ENCODE measurements at regions not wholly inside any gene's neighbourhood (a gene's known extent, or its start where the extent isn't known, plus 50 kb on each side); places are given as distances from the start of the nearest gene placed in this dataset.

- Histone ChIP-seq H3K4me3 (no peak overlapping the region), H4K20me1 (no peaks in the 10 kb centered on the region), H3K9ac (no peak overlapping the region), H3K4me2 (no peak overlapping the region), H3K27me3 (no peaks in the 10 kb centered on the region), H3K36me3 (no peaks in the 10 kb centered on the region), H3K4me1 (no peaks in the 10 kb centered on the region), H3K27ac (no peak overlapping the region), H3K9me3 (no peaks in the 10 kb centered on the region)
- TF ChIP-seq Cebpa-rat (IDR thresholded peaks at IDR 0.05): no peak
Measured at GRCh38 chr6:166813461-166813860, 142.9 kb downstream of the RNASET2 start.

DNA sequence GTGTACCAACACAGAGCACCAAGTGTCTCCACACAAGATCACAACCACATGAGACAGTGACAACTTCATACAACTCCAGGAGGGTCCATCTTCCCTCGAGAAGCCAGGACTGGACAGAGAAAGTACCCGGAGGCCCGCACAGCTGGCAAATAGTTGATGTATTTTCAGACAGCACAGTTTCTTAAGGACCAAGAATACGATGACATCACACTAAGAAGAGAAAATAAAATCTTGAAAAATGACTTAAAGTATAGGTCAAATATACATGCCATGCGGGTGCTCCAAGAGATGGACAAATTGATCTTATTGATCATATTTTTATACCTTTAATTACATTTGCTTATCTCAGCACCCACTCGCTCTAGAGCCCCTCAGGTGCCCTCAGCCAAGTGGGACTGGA lies 145.5 kb downstream of the RNASET2 start:
- peaks cover 23% of the 10 kb centered on the region for H3K9me3 ChIP-seq
- no peak overlapping the region for H3K4me2 ChIP-seq

DNA sequence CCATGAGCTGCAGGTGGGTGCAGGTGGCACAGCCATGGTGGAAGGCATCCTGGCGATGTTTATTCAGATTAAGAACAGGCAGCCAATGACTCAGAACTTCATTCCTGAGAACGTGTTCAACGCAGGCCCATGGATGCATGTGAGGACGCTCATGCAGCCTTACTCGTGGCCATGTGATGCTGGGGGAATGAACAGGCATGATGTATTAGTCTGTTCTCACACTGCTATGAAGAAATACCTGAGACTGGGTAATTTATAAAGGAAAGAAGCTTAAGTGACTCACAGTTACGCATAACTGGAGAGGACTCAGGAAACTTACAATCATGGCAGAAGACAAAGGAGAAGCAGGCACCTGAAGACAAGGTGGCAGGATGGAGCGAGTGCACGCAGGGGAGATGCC lies 146.6 kb downstream of the RNASET2 start:
- Histone ChIP-seq H3K4me3 (no peak overlapping the region), H3K36me3 (no peaks in the 10 kb centered on the region), H3K4me2 (no peak overlapping the region), H3K27me3 (no peaks in the 10 kb centered on the region), H4K20me1 (no peaks in the 10 kb centered on the region), H3K27ac (no peak overlapping the region), H3K4me1 (no peaks in the 10 kb centered on the region), H3K9ac (no peak overlapping the region), H3K9me3 (peaks cover 34% of the 10 kb centered on the region)
- TF ChIP-seq Cebpa-rat (IDR thresholded peaks at IDR 0.05): no peak

More for the DNA sequence above, 145.5 kb downstream of the RNASET2 start:
- TF ChIP-seq Cebpa-rat (IDR thresholded peaks at IDR 0.05): no peak
- H3K36me3 ChIP-seq: no peaks in the 10 kb centered on the region
- H4K20me1 ChIP-seq: no peaks in the 10 kb centered on the region
- no peak overlapping the region for H3K9ac ChIP-seq
- H3K4me3 ChIP-seq: no peak overlapping the region
- no peaks in the 10 kb centered on the region for H3K27me3 ChIP-seq
- no peak overlapping the region for H3K27ac ChIP-seq
- no peaks in the 10 kb centered on the region for H3K4me1 ChIP-seq

DNA sequence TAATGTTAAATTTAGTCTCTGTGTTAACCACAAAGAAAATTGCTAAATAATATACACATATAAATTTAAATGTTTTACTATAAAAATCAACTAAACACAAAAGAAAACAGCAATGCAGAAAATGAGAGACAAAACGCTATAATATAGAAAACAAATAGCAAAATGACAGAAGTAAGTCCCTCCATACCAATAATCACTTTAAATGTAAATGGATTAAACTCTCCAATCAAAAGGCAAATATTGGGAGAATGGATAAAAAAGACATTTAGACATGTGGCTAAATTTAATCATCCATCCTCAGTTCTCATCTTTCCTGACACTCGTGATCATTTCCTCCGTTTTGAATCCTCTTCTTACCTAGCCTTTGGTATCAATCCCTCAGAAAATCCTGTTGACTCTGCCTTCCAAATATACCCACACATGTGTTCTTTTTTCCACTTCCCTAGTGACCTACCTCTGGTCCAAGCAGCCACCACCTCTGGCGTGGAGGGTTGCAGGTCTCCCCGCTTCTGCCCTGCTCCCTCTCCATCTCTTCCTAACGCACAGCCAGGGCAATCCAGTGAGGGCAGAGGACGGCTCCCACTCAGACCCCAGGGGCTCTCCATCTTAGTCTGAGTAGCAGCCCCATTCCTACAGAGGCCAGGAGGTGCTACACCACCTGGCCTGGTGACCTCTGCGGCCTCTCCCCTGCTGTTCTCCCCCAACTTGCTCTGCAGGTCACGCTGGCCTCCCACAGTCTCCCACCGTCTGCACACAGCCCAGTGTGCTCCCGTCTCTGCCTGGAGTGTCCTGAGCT lies 149.2 kb downstream of the RNASET2 start:
- Histone ChIP-seq H3K27me3 (no peaks in the 10 kb centered on the region), H3K36me3 (no peaks in the 10 kb centered on the region), H3K9me3 (peaks cover 34% of the 10 kb centered on the region)

DNA sequence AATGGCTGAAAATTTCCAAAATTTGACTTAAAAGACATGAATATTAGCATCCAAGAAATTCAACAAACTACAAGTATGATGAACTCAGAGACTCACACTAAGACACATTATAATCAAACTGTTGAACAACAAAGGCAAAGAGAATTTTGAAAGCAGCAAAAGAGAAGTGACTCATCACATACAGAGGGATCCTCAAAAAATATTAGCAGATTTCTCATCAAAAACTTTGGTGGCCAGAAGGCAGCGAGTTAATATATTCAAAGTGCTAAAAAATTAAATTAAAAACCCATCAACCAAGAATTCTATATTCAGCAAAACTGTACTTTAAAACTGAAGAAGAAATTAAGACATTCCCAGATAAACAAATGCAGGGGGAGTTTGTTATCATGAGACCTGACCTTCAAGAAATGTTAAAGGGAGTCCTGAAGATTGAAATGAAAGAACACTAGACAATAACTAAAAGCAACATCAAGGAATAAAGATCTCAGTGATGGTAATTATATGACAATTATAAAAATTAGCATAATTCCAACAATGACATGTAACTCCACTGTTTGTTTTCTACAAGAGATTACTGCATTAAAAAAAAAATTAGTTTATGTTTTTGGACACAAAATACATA lies 150.0 kb downstream of the RNASET2 start:
- Histone ChIP-seq H3K27ac (no peak overlapping the region), H3K27me3 (no peaks in the 10 kb centered on the region), H3K36me3 (no peaks in the 10 kb centered on the region), H3K4me1 (no peaks in the 10 kb centered on the region), H3K9me3 (peaks cover 34% of the 10 kb centered on the region), H3K9ac (no peak overlapping the region), H3K4me3 (no peak overlapping the region), H4K20me1 (no peaks in the 10 kb centered on the region), H3K4me2 (no peak overlapping the region)
- no peak for TF ChIP-seq Cebpa-rat (IDR thresholded peaks at IDR 0.05)

More for the DNA sequence above, 149.2 kb downstream of the RNASET2 start:
- no peak overlapping the region for H3K27ac ChIP-seq
- no peak for TF ChIP-seq Cebpa-rat (IDR thresholded peaks at IDR 0.05)
- H3K4me1 ChIP-seq: no peaks in the 10 kb centered on the region
- no peak overlapping the region for H3K9ac ChIP-seq
- no peaks in the 10 kb centered on the region for H4K20me1 ChIP-seq
- no peak overlapping the region for H3K4me2 ChIP-seq
- no peak overlapping the region for H3K4me3 ChIP-seq

GRCh38 chr6:166803471-166803870 lies 152.9 kb downstream of the RNASET2 start:
- H3K9ac ChIP-seq: no peak overlapping the region
- no peak overlapping the region for H3K4me3 ChIP-seq
- H3K4me2 ChIP-seq: no peak overlapping the region
- no peaks in the 10 kb centered on the region for H4K20me1 ChIP-seq
- no peaks in the 10 kb centered on the region for H3K36me3 ChIP-seq
- H3K9me3 ChIP-seq: peaks cover 34% of the 10 kb centered on the region
- H3K27me3 ChIP-seq: no peaks in the 10 kb centered on the region
- H3K4me1 ChIP-seq: no peaks in the 10 kb centered on the region
- TF ChIP-seq Cebpa-rat (IDR thresholded peaks at IDR 0.05): no peak
- H3K27ac ChIP-seq: no peak overlapping the region

DNA sequence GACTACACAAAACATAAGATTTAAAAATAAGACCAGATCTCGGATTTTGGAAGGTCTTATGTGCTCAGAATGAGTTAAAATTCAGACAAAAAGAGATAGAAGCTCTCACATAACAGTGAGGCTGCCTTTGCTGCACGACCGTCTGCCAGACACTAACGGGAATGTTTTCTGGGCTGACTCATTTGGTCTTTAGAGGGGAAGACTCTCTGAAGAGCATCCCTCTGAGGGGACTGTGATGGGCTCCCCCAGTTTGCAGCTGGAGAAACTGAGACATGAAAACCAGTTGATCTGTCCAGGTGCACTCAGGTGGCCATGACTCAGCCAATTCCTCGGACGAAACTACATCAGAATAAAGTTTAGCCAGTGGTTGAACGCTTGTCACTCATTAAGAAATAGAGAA lies 153.9 kb downstream of the RNASET2 start:
- Histone ChIP-seq H3K4me3 (no peak overlapping the region), H3K9ac (no peak overlapping the region), H4K20me1 (no peaks in the 10 kb centered on the region), H3K9me3 (peaks cover 26% of the 10 kb centered on the region), H3K4me2 (no peak overlapping the region), H3K4me1 (no peaks in the 10 kb centered on the region), H3K27ac (no peak overlapping the region), H3K27me3 (no peaks in the 10 kb centered on the region), H3K36me3 (no peaks in the 10 kb centered on the region)
- TF ChIP-seq Cebpa-rat (IDR thresholded peaks at IDR 0.05): no peak

DNA sequence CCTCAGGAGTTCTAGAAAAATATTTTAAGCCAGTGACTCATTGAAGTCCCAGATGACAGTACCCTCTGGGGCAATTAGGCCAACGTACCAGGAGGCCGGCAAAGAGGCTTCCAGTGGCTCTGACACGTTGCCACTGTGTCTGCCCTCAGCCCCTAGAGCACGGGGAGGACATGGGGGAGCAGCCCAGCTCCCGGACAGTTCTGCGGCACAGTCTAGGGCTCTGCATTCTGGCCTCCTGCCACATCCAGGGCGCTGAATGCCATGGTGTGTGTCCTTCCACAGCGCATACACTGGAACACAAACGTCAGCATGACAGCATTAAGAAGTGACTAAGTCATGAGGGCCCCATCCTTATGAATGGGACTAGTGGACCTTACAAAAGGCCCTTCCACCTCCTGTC lies 156.2 kb downstream of the RNASET2 start:
- Histone ChIP-seq H3K27ac (no peak overlapping the region), H3K36me3 (no peaks in the 10 kb centered on the region), H3K9ac (no peak overlapping the region), H3K4me3 (no peak overlapping the region), H4K20me1 (no peaks in the 10 kb centered on the region), H3K9me3 (peaks cover 3% of the 10 kb centered on the region), H3K27me3 (no peaks in the 10 kb centered on the region), H3K4me2 (no peak overlapping the region), H3K4me1 (no peaks in the 10 kb centered on the region)
- TF ChIP-seq Cebpa-rat (IDR thresholded peaks at IDR 0.05): no peak

DNA sequence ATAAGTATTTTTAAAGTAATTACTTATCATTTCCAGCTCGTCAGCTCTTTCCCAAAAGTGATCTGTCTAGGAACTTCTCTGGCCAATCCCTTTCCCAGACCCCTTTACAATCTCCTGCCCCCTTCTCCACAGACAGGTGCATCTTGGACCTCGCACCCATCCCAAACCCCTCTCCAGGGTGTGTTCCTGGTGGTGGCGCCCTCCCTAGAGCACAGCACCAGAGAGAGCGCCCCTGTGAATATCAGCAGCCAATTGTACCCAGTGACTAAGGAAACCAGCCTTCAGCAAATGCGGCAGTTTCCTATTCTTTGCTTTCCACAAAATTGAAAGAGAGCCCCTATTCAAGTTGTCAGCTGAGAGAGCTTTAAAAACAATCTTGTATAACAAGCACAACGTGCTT lies 157.7 kb downstream of the RNASET2 start:
- Histone ChIP-seq H3K4me3 (no peak overlapping the region), H3K9me3 (no peaks in the 10 kb centered on the region), H3K36me3 (no peaks in the 10 kb centered on the region), H3K27me3 (no peaks in the 10 kb centered on the region), H3K9ac (no peak overlapping the region), H3K4me1 (no peaks in the 10 kb centered on the region), H3K27ac (no peak overlapping the region), H4K20me1 (no peaks in the 10 kb centered on the region), H3K4me2 (no peak overlapping the region)
- TF ChIP-seq Cebpa-rat (IDR thresholded peaks at IDR 0.05): no peak

DNA sequence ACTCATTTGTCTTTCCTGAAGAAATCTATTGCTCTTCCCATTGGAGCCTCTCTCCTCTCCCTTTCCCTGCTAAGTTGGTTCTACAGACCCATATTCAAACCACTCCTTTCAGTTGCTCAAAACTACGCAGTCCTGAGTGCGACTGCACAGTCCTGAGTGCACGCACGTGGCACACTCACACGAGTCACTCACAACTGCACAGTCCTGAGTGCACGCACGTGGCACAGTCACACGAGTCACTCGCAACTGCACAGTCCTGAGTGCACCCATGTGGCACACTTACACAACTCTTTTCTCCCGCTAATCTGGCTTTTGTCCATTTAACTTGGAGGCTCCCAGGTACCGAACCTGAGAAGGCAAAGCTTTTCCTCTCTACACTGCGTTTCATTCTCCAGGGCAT lies 159.7 kb downstream of the RNASET2 start:
- Histone ChIP-seq H3K4me2 (no peak overlapping the region), H3K36me3 (no peaks in the 10 kb centered on the region), H3K4me1 (no peaks in the 10 kb centered on the region), H3K27ac (no peak overlapping the region), H3K27me3 (no peaks in the 10 kb centered on the region), H4K20me1 (no peaks in the 10 kb centered on the region), H3K4me3 (no peak overlapping the region), H3K9ac (no peak overlapping the region), H3K9me3 (no peaks in the 10 kb centered on the region)
- no peak for TF ChIP-seq Cebpa-rat (IDR thresholded peaks at IDR 0.05)

Data from BLaER1 (cell line).